Nephron (organoid): ENCODE measurements at regions not wholly inside any gene's neighbourhood (a gene's known extent, or its start where the extent isn't known, plus 50 kb on each side); places are given as distances from the start of the nearest gene placed in this dataset.

ENCODE experiments used
- H3K27ac Mint-ChIP-seq, 3 experiments: 2 replicates each; pipeline ENCODE4 v1.8.0; 2020; ENCODE audit warnings: mixed read lengths in 3 of 3, mild to moderate bottlenecking in 2 of 3, moderate library complexity in 1 of 3
- H3K27me3 Mint-ChIP-seq: 2 replicates; pipeline ENCODE4 v1.8.0; 2021; ENCODE audit warnings: low read depth, mild to moderate bottlenecking, moderate library complexity, mixed read lengths
- H3K36me3 Mint-ChIP-seq: 2 replicates; pipeline ENCODE4 v1.8.0; 2020; ENCODE audit warnings: low read depth, mixed read lengths
- H3K4me1 Mint-ChIP-seq: 2 replicates; pipeline ENCODE4 v1.8.0; 2020; ENCODE audit warnings: mixed read lengths
- H3K4me3 Mint-ChIP-seq, 3 experiments: 2 replicates each; pipeline ENCODE4 v1.8.0; 2020; ENCODE audit warnings: mild to moderate bottlenecking in 3 of 3, mixed read lengths in 3 of 3, moderate library complexity in 2 of 3
- H3K9me3 Mint-ChIP-seq: 2 replicates; pipeline ENCODE4 v1.8.0; 2020; ENCODE audit warnings: mixed read lengths
- CTCF ChIP-seq, 3 experiments: fragments of 200-600 bp; sonication (generic); IDR thresholded peaks; one replicate each; pipeline ENCODE4 v1.5.0; 2021; ENCODE audit warnings: antibody characterized with exemption in 3 of 3; ENCODE audit not compliant: unreplicated experiment in 3 of 3

DNA sequence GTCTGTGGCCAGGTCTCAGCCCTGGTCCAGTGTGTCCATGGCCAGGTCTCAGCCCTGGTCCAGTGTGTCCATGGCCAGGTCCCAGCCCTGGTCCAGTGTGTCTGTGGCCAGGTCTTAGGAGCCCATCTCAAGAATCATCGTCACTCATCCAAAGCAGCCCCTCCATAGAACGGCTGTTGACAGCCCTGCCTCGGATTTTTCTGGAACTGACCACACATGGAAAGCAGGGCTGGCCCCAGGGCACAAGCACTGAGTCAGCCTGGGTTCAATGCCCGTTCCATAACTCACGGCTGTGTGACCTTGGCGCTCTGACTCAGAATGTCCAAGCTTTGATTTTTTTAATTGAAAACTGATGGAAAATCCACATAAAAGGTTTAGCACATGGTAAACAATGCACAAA is 59.9 kb upstream of the SNTG2 start:
- H3K4me1 Mint-ChIP-seq, result peaks cover 11% of the 10 kb centered on the region
- peaks cover 12% of the 10 kb centered on the region for H3K27me3 Mint-ChIP-seq
- no peak overlapping the region for H3K27ac Mint-ChIP-seq
- no peak overlapping the region for H3K4me3 Mint-ChIP-seq
- H3K9me3 Mint-ChIP-seq, result peaks cover 14% of the 10 kb centered on the region
- TF ChIP-seq CTCF (IDR thresholded peaks at IDR 0.05; ENCODE audit: unreplicated experiment in 3 of 3), result no peak
- H3K36me3 Mint-ChIP-seq, result no peaks in the 10 kb centered on the region

- no peak for TF ChIP-seq CTCF (IDR thresholded peaks at IDR 0.05; ENCODE audit: unreplicated experiment in 3 of 3)
- peaks cover 13% of the 10 kb centered on the region for H3K27me3 Mint-ChIP-seq
- no peak overlapping the region for H3K4me3 Mint-ChIP-seq
- no peaks in the 10 kb centered on the region for H3K36me3 Mint-ChIP-seq
- H3K27ac Mint-ChIP-seq, result no peak overlapping the region
- H3K4me1 Mint-ChIP-seq, result peaks cover 11% of the 10 kb centered on the region
- peaks cover 10% of the 10 kb centered on the region for H3K9me3 Mint-ChIP-seq
Measured at GRCh38 chr2:890214-890613, 60.4 kb upstream of the SNTG2 start.

- Mint-ChIP-seq H3K27ac (no peak overlapping the region), H3K4me1 (peaks cover 23% of the 10 kb centered on the region), H3K9me3 (peaks cover 6% of the 10 kb centered on the region), H3K36me3 (no peaks in the 10 kb centered on the region), H3K4me3 (no peak overlapping the region), H3K27me3 (peaks cover 25% of the 10 kb centered on the region)
- TF ChIP-seq CTCF (IDR thresholded peaks at IDR 0.05; ENCODE audit: unreplicated experiment in 3 of 3), result no peak
Measured at GRCh38 chr2:888906-889566, 61.6 kb upstream of the SNTG2 start.

- no peak overlapping the region for H3K4me3 Mint-ChIP-seq
- H3K4me1 Mint-ChIP-seq, result peaks cover 27% of the 10 kb centered on the region
- peaks cover 3% of the 10 kb centered on the region for H3K9me3 Mint-ChIP-seq
- TF ChIP-seq CTCF (IDR thresholded peaks at IDR 0.05; ENCODE audit: unreplicated experiment in 3 of 3), result no peak
- H3K27ac Mint-ChIP-seq, result no peak overlapping the region
- no peaks in the 10 kb centered on the region for H3K36me3 Mint-ChIP-seq
- H3K27me3 Mint-ChIP-seq, result peaks cover 33% of the 10 kb centered on the region
Measured at GRCh38 chr2:888211-888801, 62.3 kb upstream of the SNTG2 start.

- Mint-ChIP-seq H3K4me1 (peaks cover 28% of the 10 kb centered on the region), H3K36me3 (no peaks in the 10 kb centered on the region), H3K4me3 (no peak overlapping the region), H3K27ac (no peak overlapping the region), H3K27me3 (peaks cover 39% of the 10 kb centered on the region), H3K9me3 (peaks cover 3% of the 10 kb centered on the region)
- no peak for TF ChIP-seq CTCF (IDR thresholded peaks at IDR 0.05; ENCODE audit: unreplicated experiment in 3 of 3)
Measured at GRCh38 chr2:887639-888038, 63.0 kb upstream of the SNTG2 start.
